HEK293 (cell line): ENCODE measurements at regions not wholly inside any gene's neighbourhood (a gene's known extent, or its start where the extent isn't known, plus 50 kb on each side); places are given as distances from the start of the nearest gene placed in this dataset.

Experiments used
- ATF2 ChIP-seq: fragments of 450-650 bp; formaldehyde crosslinking; IDR thresholded peaks from 2 replicates; pipeline ENCODE4 v1.5.1; 2016; ENCODE audit warnings: missing biosample characterization, missing genetic modification characterization, low read depth
- CTCF ChIP-seq: fragments of 450-650 bp; formaldehyde crosslinking; IDR thresholded peaks from 2 replicates; pipeline ENCODE4 v1.5.1; 2016; ENCODE audit warnings: missing biosample characterization, missing genetic modification characterization
- TCF7L2 ChIP-seq: IDR thresholded peaks from 2 replicates; pipeline ENCODE4 v1.6.1; 2011; ENCODE audit warnings: low read depth, mild to moderate bottlenecking, inconsistent platforms, low read length, moderate library complexity, borderline replicate concordance
- ZNF23 ChIP-seq: fragments of 450-650 bp; formaldehyde crosslinking; IDR thresholded peaks from 2 replicates; pipeline ENCODE4 v1.5.1; 2016; ENCODE audit warnings: missing biosample characterization, missing genetic modification characterization, borderline replicate concordance
- ZNF629 ChIP-seq: fragments of 450-650 bp; formaldehyde crosslinking; IDR thresholded peaks from 2 replicates; pipeline ENCODE4 v1.5.1; 2017; ENCODE audit warnings: missing biosample characterization, missing genetic modification characterization
- ZNF654 ChIP-seq: fragments of 450-650 bp; formaldehyde crosslinking; IDR thresholded peaks from 2 replicates; pipeline ENCODE4 v1.5.1; 2016; ENCODE audit warnings: low read depth, missing biosample characterization, missing genetic modification characterization
- ZNF830 ChIP-seq: fragments of 450-650 bp; IDR thresholded peaks from 2 replicates; pipeline ENCODE4 v1.5.0; 2018; ENCODE audit warnings: missing biosample characterization, missing genetic modification characterization, low read depth, mild to moderate bottlenecking, moderate library complexity
- TF ChIP-seq, protein P1 (sequence below): fragments of 450-650 bp; formaldehyde crosslinking; IDR thresholded peaks from 2 replicates; pipeline ENCODE4 v1.5.1; 2016; ENCODE audit warnings: missing biosample characterization, missing genetic modification characterization
- TF ChIP-seq, protein P2 (sequence below): fragments of 450-650 bp; IDR thresholded peaks from 2 replicates; pipeline ENCODE4 v1.5.1; 2018; ENCODE audit warnings: missing biosample characterization, missing genetic modification characterization
- TF ChIP-seq, protein P3 (sequence below): fragments of 450-650 bp; formaldehyde crosslinking; IDR thresholded peaks from 2 replicates; pipeline ENCODE4 v1.5.1; 2016; ENCODE audit warnings: missing biosample characterization, missing genetic modification characterization
- TF ChIP-seq, protein P4 (sequence below): sonication (generic); formaldehyde crosslinking; IDR thresholded peaks from 2 replicates; pipeline ENCODE4 v1.8.1; 2022; ENCODE audit warnings: mild to moderate bottlenecking, moderate library complexity, missing genetic modification reagents

DNA sequence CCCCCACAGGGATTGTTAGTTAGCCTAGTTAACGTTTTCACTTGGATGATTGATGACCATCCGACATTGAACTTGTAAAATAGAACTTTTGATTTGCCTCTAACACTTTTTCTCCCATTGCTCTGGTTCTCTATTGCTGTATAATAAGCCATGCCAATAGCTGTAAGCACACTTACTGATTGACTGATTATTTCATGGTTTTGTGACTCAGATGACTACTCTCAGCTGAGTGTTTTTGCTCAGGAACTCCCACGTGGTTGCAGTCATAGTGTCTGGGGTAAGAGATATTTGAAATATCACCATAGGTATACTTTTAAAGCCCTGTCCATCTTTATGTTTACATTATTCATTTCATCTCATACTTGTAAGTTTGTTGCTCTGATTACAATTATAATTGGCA, 1285.5 kb downstream of the STIM2 start:
- TF ChIP-seq, protein P1, sequence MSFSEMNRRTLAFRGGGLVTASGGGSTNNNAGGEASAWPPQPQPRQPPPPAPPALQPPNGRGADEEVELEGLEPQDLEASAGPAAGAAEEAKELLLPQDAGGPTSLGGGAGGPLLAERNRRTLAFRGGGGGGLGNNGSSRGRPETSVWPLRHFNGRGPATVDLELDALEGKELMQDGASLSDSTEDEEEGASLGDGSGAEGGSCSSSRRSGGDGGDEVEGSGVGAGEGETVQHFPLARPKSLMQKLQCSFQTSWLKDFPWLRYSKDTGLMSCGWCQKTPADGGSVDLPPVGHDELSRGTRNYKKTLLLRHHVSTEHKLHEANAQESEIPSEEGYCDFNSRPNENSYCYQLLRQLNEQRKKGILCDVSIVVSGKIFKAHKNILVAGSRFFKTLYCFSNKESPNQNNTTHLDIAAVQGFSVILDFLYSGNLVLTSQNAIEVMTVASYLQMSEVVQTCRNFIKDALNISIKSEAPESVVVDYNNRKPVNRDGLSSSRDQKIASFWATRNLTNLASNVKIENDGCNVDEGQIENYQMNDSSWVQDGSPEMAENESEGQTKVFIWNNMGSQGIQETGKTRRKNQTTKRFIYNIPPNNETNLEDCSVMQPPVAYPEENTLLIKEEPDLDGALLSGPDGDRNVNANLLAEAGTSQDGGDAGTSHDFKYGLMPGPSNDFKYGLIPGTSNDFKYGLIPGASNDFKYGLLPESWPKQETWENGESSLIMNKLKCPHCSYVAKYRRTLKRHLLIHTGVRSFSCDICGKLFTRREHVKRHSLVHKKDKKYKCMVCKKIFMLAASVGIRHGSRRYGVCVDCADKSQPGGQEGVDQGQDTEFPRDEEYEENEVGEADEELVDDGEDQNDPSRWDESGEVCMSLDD (tag by site-specific recombination), result no peak
- TF ChIP-seq CTCF, result no peak
- TF ChIP-seq ZNF629 (tag by site-specific recombination), result no peak
- no peak for TF ChIP-seq ZNF654 (tag by site-specific recombination)
- TF ChIP-seq TCF7L2, result no peak
- TF ChIP-seq, protein P2, sequence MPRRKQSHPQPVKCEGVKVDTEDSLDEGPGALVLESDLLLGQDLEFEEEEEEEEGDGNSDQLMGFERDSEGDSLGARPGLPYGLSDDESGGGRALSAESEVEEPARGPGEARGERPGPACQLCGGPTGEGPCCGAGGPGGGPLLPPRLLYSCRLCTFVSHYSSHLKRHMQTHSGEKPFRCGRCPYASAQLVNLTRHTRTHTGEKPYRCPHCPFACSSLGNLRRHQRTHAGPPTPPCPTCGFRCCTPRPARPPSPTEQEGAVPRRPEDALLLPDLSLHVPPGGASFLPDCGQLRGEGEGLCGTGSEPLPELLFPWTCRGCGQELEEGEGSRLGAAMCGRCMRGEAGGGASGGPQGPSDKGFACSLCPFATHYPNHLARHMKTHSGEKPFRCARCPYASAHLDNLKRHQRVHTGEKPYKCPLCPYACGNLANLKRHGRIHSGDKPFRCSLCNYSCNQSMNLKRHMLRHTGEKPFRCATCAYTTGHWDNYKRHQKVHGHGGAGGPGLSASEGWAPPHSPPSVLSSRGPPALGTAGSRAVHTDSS (tag by site-specific recombination), result no peak
- TF ChIP-seq, protein P3, sequence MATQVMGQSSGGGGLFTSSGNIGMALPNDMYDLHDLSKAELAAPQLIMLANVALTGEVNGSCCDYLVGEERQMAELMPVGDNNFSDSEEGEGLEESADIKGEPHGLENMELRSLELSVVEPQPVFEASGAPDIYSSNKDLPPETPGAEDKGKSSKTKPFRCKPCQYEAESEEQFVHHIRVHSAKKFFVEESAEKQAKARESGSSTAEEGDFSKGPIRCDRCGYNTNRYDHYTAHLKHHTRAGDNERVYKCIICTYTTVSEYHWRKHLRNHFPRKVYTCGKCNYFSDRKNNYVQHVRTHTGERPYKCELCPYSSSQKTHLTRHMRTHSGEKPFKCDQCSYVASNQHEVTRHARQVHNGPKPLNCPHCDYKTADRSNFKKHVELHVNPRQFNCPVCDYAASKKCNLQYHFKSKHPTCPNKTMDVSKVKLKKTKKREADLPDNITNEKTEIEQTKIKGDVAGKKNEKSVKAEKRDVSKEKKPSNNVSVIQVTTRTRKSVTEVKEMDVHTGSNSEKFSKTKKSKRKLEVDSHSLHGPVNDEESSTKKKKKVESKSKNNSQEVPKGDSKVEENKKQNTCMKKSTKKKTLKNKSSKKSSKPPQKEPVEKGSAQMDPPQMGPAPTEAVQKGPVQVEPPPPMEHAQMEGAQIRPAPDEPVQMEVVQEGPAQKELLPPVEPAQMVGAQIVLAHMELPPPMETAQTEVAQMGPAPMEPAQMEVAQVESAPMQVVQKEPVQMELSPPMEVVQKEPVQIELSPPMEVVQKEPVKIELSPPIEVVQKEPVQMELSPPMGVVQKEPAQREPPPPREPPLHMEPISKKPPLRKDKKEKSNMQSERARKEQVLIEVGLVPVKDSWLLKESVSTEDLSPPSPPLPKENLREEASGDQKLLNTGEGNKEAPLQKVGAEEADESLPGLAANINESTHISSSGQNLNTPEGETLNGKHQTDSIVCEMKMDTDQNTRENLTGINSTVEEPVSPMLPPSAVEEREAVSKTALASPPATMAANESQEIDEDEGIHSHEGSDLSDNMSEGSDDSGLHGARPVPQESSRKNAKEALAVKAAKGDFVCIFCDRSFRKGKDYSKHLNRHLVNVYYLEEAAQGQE (tag by site-specific recombination), result no peak
- TF ChIP-seq ZNF830 (tag by site-specific recombination), result no peak
- TF ChIP-seq, protein P4, sequence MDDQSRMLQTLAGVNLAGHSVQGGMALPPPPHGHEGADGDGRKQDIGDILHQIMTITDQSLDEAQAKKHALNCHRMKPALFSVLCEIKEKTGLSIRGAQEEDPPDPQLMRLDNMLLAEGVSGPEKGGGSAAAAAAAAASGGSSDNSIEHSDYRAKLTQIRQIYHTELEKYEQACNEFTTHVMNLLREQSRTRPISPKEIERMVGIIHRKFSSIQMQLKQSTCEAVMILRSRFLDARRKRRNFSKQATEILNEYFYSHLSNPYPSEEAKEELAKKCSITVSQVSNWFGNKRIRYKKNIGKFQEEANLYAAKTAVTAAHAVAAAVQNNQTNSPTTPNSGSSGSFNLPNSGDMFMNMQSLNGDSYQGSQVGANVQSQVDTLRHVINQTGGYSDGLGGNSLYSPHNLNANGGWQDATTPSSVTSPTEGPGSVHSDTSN (CRISPR knock-in tag), result no peak
- TF ChIP-seq ZNF23 (tag by site-specific recombination), result no peak
- no peak for TF ChIP-seq ATF2 (tag by site-specific recombination)
